ENCODE measurements at regions not wholly inside any gene's neighbourhood (a gene's known extent, or its start where the extent isn't known, plus 50 kb on each side); places are given as distances from the start of the nearest gene placed in this dataset.
"Not testable (repeated sequence)": the region's sequence is repeated elsewhere in the genome, so short reads cannot be mapped to it uniquely, and the experiment has no call there.

DNA sequence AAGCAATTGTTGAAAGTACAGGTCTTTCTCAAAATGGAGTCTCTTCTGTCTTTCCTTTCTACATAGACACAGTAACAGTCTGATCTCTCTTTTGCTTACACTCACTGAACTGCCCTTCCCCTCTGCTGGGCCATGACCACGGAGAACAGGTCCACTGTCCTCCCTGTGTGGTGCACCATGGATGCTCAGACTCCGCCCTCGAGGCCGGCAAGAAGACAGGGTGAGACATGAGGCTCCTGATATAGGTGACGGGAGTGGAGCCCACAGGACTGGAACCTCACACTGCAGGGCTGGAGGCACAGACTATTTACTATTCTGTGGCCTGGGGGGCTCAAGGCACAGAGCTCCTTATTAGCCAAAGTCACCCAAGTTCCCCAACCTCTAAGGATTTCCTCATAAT, 118.1 kb downstream of the ADRA2C start:
- not testable (repeated sequence) for TF ChIP-seq EZH2 (IDR thresholded peaks at IDR 0.05; ENCODE audit: low read length)
- TF ChIP-seq, protein P1, sequence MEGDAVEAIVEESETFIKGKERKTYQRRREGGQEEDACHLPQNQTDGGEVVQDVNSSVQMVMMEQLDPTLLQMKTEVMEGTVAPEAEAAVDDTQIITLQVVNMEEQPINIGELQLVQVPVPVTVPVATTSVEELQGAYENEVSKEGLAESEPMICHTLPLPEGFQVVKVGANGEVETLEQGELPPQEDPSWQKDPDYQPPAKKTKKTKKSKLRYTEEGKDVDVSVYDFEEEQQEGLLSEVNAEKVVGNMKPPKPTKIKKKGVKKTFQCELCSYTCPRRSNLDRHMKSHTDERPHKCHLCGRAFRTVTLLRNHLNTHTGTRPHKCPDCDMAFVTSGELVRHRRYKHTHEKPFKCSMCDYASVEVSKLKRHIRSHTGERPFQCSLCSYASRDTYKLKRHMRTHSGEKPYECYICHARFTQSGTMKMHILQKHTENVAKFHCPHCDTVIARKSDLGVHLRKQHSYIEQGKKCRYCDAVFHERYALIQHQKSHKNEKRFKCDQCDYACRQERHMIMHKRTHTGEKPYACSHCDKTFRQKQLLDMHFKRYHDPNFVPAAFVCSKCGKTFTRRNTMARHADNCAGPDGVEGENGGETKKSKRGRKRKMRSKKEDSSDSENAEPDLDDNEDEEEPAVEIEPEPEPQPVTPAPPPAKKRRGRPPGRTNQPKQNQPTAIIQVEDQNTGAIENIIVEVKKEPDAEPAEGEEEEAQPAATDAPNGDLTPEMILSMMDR (optimal IDR thresholded peaks at IDR 0.05 in 1 of 3, IDR thresholded peaks at IDR 0.05 in 1 of 3, conservative IDR thresholded peaks at IDR 0.05 in 1 of 3; ENCODE audit: extremely low read depth in 1 of 3, insufficient read depth in 2 of 3, low read length in 3 of 3) = not testable (repeated sequence)
